ENCODE measurements at regions not wholly inside any gene's neighbourhood (a gene's known extent, or its start where the extent isn't known, plus 50 kb on each side); places are given as distances from the start of the nearest gene placed in this dataset.
"Not testable (repeated sequence)": the region's sequence is repeated elsewhere in the genome, so short reads cannot be mapped to it uniquely, and the experiment has no call there.

GRCh38 chr22:23459645-23460516 is 120.2 kb downstream of the IGLL1 start:
- DNase-seq = not testable (repeated sequence)

GRCh38 chr22:23458663-23459541 is 121.2 kb downstream of the IGLL1 start:
- DNase-seq = no peak

GRCh38 chr22:23457380-23457985 is 122.6 kb downstream of the IGLL1 start:
- no peak for DNase-seq

- DNase-seq = not testable (repeated sequence)
Measured at GRCh38 chr22:23456666-23457379, 123.3 kb downstream of the IGLL1 start.

- DNase-seq = not testable (repeated sequence)
Measured at GRCh38 chr22:23454345-23454744, 125.7 kb downstream of the IGLL1 start.

GRCh38 chr22:23453277-23453676 is 126.8 kb downstream of the IGLL1 start:
- no peak for DNase-seq

GRCh38 chr22:23452231-23453010 is 127.7 kb downstream of the IGLL1 start:
- DNase-seq = no peak

GRCh38 chr22:23451452-23452230 is 128.4 kb downstream of the IGLL1 start:
- not testable (repeated sequence) for DNase-seq

- DNase-seq = not testable (repeated sequence)
Measured at GRCh38 chr22:23450821-23451220, 129.3 kb downstream of the IGLL1 start.

- DNase-seq = no peak
Measured at GRCh38 chr22:23450434-23450795, 129.7 kb downstream of the IGLL1 start.

- not testable (repeated sequence) for DNase-seq
Measured at GRCh38 chr22:23449748-23450433, 130.2 kb downstream of the IGLL1 start.

GRCh38 chr22:23448499-23449288 is 131.4 kb downstream of the IGLL1 start:
- DNase-seq = not testable (repeated sequence)

- no peak for DNase-seq
Measured at GRCh38 chr22:23446796-23447350, 133.2 kb downstream of the IGLL1 start.

- not testable (repeated sequence) for DNase-seq
Measured at GRCh38 chr22:23446194-23446593, 133.9 kb downstream of the IGLL1 start.

GRCh38 chr22:23443905-23444304 is 136.2 kb downstream of the IGLL1 start:
- not testable (repeated sequence) for DNase-seq

GRCh38 chr22:23439581-23439980 is 140.5 kb downstream of the IGLL1 start:
- DNase-seq = not testable (repeated sequence)

GRCh38 chr22:23438216-23438615 is 141.9 kb downstream of the IGLL1 start:
- no peak for DNase-seq

- DNase-seq = no peak
Measured at GRCh38 chr22:23437779-23438178, 142.3 kb downstream of the IGLL1 start.

GRCh38 chr22:23437107-23437395 is 143.0 kb downstream of the IGLL1 start:
- DNase-seq = not testable (repeated sequence)

Measured in NCI-H82 (cell line).